ENCODE measurements at regions not wholly inside any gene's neighbourhood (a gene's known extent, or its start where the extent isn't known, plus 50 kb on each side); places are given as distances from the start of the nearest gene placed in this dataset.

DNA sequence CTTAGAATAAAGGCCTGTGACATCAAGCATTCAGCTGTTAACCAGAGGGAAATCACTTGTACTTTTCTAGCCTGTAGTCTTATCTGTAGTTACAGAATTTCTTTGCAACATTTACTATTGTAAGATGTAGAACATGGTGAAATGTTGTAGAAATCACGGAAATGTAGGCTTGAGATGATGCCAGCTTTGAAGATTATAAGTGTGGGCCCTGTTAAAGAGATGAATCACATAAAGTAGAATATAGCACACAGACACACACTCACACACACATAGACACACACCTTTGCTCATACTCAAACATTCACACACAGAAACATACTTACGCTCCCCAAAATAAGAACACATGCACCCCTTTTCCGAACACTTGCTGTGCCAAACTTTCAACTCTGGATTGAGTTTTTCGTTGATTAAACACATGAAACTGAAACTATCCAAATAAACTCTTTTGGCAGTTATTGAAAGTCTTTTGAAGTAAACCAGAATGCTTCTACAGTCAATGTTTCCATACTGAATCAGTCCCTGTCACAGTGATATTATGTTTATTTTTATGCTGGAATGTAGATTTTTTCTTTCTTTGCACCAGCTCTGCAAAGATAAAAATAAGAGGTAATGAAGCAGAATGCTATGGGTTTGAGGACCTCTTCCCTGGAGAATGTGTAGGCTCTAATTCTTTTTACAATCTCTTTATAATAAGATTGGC, 230.3 kb upstream of the MEOX2 start:
- no peak for ATAC-seq
- Histone ChIP-seq H3K27ac (no peak overlapping the region), H3K27me3 (no peaks in the 10 kb centered on the region), H3K4me3 (no peak overlapping the region), H3K36me3 (replicated peaks in 1 of 2; ENCODE audit: insufficient read depth in 1 of 2, low read depth in 2 of 2) (no peaks in the 10 kb centered on the region), H3K4me1 (no peaks in the 10 kb centered on the region), H3K9me3 (no peaks in the 10 kb centered on the region)
- no peak for DNase-seq
- intact Hi-C loops (cut with DNase I), result no loop called here
- no peak for TF ChIP-seq POLR2A (IDR thresholded peaks at IDR 0.05)
- WGBS, 2 donors, result 55 to 67% methylated on average over 4 of the region's 4 CpGs

DNA sequence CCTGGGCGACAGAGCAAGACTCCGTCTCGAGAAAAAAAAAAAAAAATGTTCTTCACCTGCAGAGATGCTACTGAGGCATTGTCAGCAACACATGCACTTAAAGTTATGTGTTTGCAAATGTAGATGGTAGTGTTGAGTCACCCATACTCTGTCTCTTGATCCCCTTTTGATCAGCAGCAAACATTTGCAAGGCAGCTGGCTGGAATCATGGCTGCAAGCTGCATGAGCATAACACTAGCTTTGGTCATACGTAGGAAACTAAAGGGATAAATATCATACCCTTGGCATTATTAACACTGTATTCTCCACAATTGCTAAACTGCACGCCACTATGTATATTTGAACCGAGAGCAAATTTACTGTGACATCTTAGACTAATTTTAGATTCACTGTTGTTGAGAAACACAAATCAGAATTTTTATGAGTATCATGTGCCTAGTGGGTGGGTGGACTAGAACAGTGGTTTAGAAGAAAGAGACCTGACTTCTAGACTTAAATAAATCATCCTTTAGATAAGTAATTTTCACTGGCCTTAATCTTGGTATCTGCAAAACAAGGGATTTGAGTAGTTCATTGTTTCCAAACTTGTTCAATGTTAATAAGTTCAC, 229.3 kb upstream of the MEOX2 start:
- ATAC-seq (no peak), DNase-seq (no peak)
- Histone ChIP-seq H3K9me3 (no peaks in the 10 kb centered on the region), H3K4me1 (no peaks in the 10 kb centered on the region), H3K27me3 (no peaks in the 10 kb centered on the region), H3K27ac (no peak overlapping the region), H3K36me3 (replicated peaks in 1 of 2; ENCODE audit: insufficient read depth in 1 of 2, low read depth in 2 of 2) (no peaks in the 10 kb centered on the region), H3K4me3 (no peak overlapping the region)
- intact Hi-C loops (cut with DNase I), result no loop called here
- 64 to 81% methylated on average over 6 of the region's 6 CpGs for WGBS, 2 donors
- TF ChIP-seq POLR2A (IDR thresholded peaks at IDR 0.05), result no peak
- TF ChIP-seq, protein P1, sequence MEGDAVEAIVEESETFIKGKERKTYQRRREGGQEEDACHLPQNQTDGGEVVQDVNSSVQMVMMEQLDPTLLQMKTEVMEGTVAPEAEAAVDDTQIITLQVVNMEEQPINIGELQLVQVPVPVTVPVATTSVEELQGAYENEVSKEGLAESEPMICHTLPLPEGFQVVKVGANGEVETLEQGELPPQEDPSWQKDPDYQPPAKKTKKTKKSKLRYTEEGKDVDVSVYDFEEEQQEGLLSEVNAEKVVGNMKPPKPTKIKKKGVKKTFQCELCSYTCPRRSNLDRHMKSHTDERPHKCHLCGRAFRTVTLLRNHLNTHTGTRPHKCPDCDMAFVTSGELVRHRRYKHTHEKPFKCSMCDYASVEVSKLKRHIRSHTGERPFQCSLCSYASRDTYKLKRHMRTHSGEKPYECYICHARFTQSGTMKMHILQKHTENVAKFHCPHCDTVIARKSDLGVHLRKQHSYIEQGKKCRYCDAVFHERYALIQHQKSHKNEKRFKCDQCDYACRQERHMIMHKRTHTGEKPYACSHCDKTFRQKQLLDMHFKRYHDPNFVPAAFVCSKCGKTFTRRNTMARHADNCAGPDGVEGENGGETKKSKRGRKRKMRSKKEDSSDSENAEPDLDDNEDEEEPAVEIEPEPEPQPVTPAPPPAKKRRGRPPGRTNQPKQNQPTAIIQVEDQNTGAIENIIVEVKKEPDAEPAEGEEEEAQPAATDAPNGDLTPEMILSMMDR (IDR thresholded peaks at IDR 0.05), result no peak

DNA sequence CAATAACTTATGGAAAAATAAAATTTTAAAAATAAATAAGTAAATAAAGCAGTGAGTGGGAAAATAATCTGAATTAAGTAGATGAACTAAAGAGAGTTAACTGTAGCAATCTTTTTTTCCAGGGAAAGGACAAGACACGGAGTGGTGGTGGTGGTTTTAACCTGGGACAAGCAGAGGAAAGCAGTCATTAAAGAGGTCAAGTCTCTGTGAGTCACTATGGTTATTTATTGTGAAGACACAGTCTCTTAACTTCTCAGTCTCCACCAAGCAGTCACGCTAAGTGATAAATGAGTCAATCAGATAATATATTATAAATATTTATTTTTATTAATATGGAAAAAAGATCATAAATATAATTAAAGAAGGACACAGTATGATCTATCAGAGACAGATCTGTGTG, 228.1 kb upstream of the MEOX2 start:
- 72 to 75% methylated on average over 2 of the region's 2 CpGs for WGBS, 2 donors
- intact Hi-C loops (cut with DNase I), result no loop called here
- TF ChIP-seq POLR2A (IDR thresholded peaks at IDR 0.05), result no peak
- TF ChIP-seq, protein P1 (IDR thresholded peaks at IDR 0.05), result no peak
- DNase-seq (no peak), ATAC-seq (no peak)
- H3K27me3 ChIP-seq, result no peaks in the 10 kb centered on the region
- no peak overlapping the region for H3K4me3 ChIP-seq
- no peak overlapping the region for H3K27ac ChIP-seq
- H3K9me3 ChIP-seq, result no peaks in the 10 kb centered on the region
- H3K36me3 ChIP-seq (replicated peaks in 1 of 2; ENCODE audit: insufficient read depth in 1 of 2, low read depth in 2 of 2), result no peaks in the 10 kb centered on the region
- H3K4me1 ChIP-seq, result no peaks in the 10 kb centered on the region

DNA sequence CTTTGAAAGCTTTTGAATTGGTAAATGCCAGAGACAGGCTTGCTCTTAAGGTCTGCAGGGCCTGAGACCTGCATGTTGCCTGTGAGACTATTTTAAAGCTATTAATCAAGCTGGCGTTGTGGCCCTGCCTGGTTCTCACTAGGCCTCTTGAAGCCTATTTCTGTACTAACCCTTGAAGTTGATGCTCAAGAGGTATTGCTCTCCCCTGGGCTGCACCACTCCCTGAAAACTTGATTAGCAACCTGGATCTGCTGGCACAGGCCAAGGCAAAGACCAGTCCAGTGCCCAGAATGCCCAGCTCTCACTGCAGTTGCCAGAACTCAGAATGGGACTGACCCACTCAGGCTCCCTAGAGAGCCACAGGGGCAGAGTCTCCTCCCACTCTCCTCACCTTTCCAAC, 220.0 kb upstream of the MEOX2 start:
- no peaks in the 10 kb centered on the region for H3K9me3 ChIP-seq
- intact Hi-C loops (cut with DNase I), result no loop called here
- H3K36me3 ChIP-seq (replicated peaks in 1 of 2; ENCODE audit: insufficient read depth in 1 of 2, low read depth in 2 of 2), result no peaks in the 10 kb centered on the region
- no peak overlapping the region for H3K4me3 ChIP-seq
- DNase-seq (no peak), ATAC-seq (no peak)
- TF ChIP-seq POLR2A (IDR thresholded peaks at IDR 0.05), result no peak
- TF ChIP-seq, protein P1 (IDR thresholded peaks at IDR 0.05), result no peak
- no peaks in the 10 kb centered on the region for H3K4me1 ChIP-seq
- 54 to 60% methylated on average over 1 of the region's 1 CpG for WGBS, 2 donors
- H3K27me3 ChIP-seq, result no peaks in the 10 kb centered on the region
- no peak overlapping the region for H3K27ac ChIP-seq

- no peaks in the 10 kb centered on the region for H3K36me3 ChIP-seq (replicated peaks in 1 of 2; ENCODE audit: insufficient read depth in 1 of 2, low read depth in 2 of 2)
- intact Hi-C loops (cut with DNase I), result no loop called here
- DNase-seq, result no peak
- H3K4me3 ChIP-seq, result no peak overlapping the region
- H3K27ac ChIP-seq, result no peak overlapping the region
- TF ChIP-seq, protein P1 (IDR thresholded peaks at IDR 0.05), result no peak
- TF ChIP-seq POLR2A (IDR thresholded peaks at IDR 0.05), result no peak
- ATAC-seq, result no peak
- no peaks in the 10 kb centered on the region for H3K4me1 ChIP-seq
- no peaks in the 10 kb centered on the region for H3K9me3 ChIP-seq
- H3K27me3 ChIP-seq, result no peaks in the 10 kb centered on the region
- WGBS, 2 donors, result 58 to 64% methylated on average over 8 of the region's 8 CpGs
These were observed 219.0 kb upstream of the MEOX2 start for GRCh38 chr7:15905251-15906040.
